ENCODE measurements at regions not wholly inside any gene's neighbourhood (a gene's known extent, or its start where the extent isn't known, plus 50 kb on each side); places are given as distances from the start of the nearest gene placed in this dataset.

GRCh38 chr4:129359461-129359860 lies 263.5 kb downstream of the C4orf33 start:
- no peak for TF ChIP-seq CTCF (IDR thresholded peaks at IDR 0.05)
- no peak for TF ChIP-seq ZFX (IDR thresholded peaks at IDR 0.05; ENCODE audit: borderline replicate concordance)
